Panc1 (cell line): ENCODE measurements at regions not wholly inside any gene's neighbourhood (a gene's known extent, or its start where the extent isn't known, plus 50 kb on each side); places are given as distances from the start of the nearest gene placed in this dataset.

Experiments used
- CTCF ChIP-seq: fragments of 450-650 bp; IDR thresholded peaks from 2 replicates; pipeline ENCODE4 v1.5.1; 2017; ENCODE audit warnings: mild to moderate bottlenecking
- POLR2AphosphoS5 ChIP-seq: IDR thresholded peaks from 2 replicates; pipeline ENCODE4 v1.6.1; 2012; ENCODE audit warnings: mild to moderate bottlenecking, low read depth, low read length, moderate library complexity
- REST ChIP-seq, 2 experiments: IDR thresholded peaks; 2 replicates each; pipeline ENCODE4 v1.6.1; 2011 to 2012; ENCODE audit warnings: low read depth in 2 of 2, control low read depth in 1 of 2, low read length in 1 of 2, mild to moderate bottlenecking in 1 of 2, moderate library complexity in 1 of 2; ENCODE audit not compliant: insufficient read depth in 1 of 2
- SIN3A ChIP-seq: IDR thresholded peaks from 2 replicates; pipeline ENCODE4 v1.6.1; 2012; ENCODE audit warnings: low read depth, mild to moderate bottlenecking, low read length, moderate library complexity, borderline replicate concordance; ENCODE audit not compliant: insufficient read depth
- TCF7L2 ChIP-seq: IDR thresholded peaks from 2 replicates; pipeline ENCODE4 v1.6.1; 2011; ENCODE audit warnings: mild to moderate bottlenecking, low read depth, low read length, inconsistent platforms

- TF ChIP-seq REST (IDR thresholded peaks at IDR 0.05; ENCODE audit: insufficient read depth in 1 of 2, low read depth in 2 of 2, low read length in 1 of 2): no peak
- no peak for TF ChIP-seq CTCF
- no peak for TF ChIP-seq POLR2AphosphoS5
- TF ChIP-seq SIN3A: no peak
- no peak for TF ChIP-seq TCF7L2
These were observed 83.3 kb upstream of the C2CD4B start for GRCh38 chr15:62248277-62248984.
